ENCODE measurements at regions not wholly inside any gene's neighbourhood (a gene's known extent, or its start where the extent isn't known, plus 50 kb on each side); places are given as distances from the start of the nearest gene placed in this dataset.

GRCh38 chr2:220000586-220000985 is 373.2 kb downstream of the SLC4A3 start:
- Histone ChIP-seq H3K27ac (ENCODE audit: low read depth in 1 of 2, low read length in 2 of 2) (no peak overlapping the region), H3K4me1 (ENCODE audit: insufficient read depth, low read length) (no peaks in the 10 kb centered on the region), H3K27me3 (ENCODE audit: control insufficient read depth in 1 of 2, insufficient read depth in 2 of 2, low read length in 2 of 2) (peaks cover 2 to 3% of the 10 kb centered on the region in 2 experiments), H3K4me3 (ENCODE audit: low read length) (no peak overlapping the region), H3K36me3 (ENCODE audit: insufficient read depth, low read length) (no peaks in the 10 kb centered on the region), H3K9me3 (ENCODE audit: control insufficient read depth in 1 of 2, insufficient read depth in 1 of 2, low read length in 2 of 2) (peaks cover 0 to 6% of the 10 kb centered on the region in 2 experiments)
- ChIA-PET POLR2A (no interaction called here), CTCF (no interaction called here)
- Mint-ChIP-seq H3K27ac (no peak overlapping the region), H3K4me1 (ENCODE audit: low read depth) (no peaks in the 10 kb centered on the region), H3K36me3 (ENCODE audit: low read depth) (no peaks in the 10 kb centered on the region), H3K4me3 (no peak overlapping the region), H3K9me3 (no peaks in the 10 kb centered on the region), H3K27me3 (peaks cover 15% of the 10 kb centered on the region)
- DNase-seq (no peak), ATAC-seq (ENCODE audit: poor library complexity) (no peak)
- TF ChIP-seq CTCF (IDR thresholded peaks at IDR 0.05): no peak
- intact Hi-C loops (cut with DNase I, micrococcal nuclease): no loop called here

- TF ChIP-seq CTCF (IDR thresholded peaks at IDR 0.05): no peak
- intact Hi-C loops (cut with DNase I, micrococcal nuclease): no loop called here
These were observed 374.3 kb downstream of the SLC4A3 start for GRCh38 chr2:220001751-220002150.

GRCh38 chr2:220002251-220002650 is 374.8 kb downstream of the SLC4A3 start:
- intact Hi-C loops (cut with DNase I, micrococcal nuclease): no loop called here
- CTCF ChIA-PET: no interaction called here
- TF ChIP-seq CTCF (IDR thresholded peaks at IDR 0.05): no peak

More at GRCh38 chr2:220001751-220002150, 374.3 kb downstream of the SLC4A3 start:
- peaks cover 6% of the 10 kb centered on the region for H3K27me3 Mint-ChIP-seq
- CTCF ChIA-PET: no interaction called here
- Histone ChIP-seq H3K4me1 (ENCODE audit: insufficient read depth, low read length) (no peaks in the 10 kb centered on the region), H3K27ac (ENCODE audit: low read depth in 1 of 2, low read length in 2 of 2) (no peak overlapping the region), H3K4me3 (ENCODE audit: low read length) (no peak overlapping the region), H3K9me3 (ENCODE audit: control insufficient read depth in 1 of 2, insufficient read depth in 1 of 2, low read length in 2 of 2) (peaks cover 0 to 6% of the 10 kb centered on the region in 2 experiments), H3K36me3 (ENCODE audit: insufficient read depth, low read length) (no peaks in the 10 kb centered on the region), H3K27me3 (ENCODE audit: control insufficient read depth in 1 of 2, insufficient read depth in 2 of 2, low read length in 2 of 2) (peaks cover 0 to 3% of the 10 kb centered on the region in 2 experiments)
- no peak for ATAC-seq (ENCODE audit: poor library complexity)
- H3K27ac Mint-ChIP-seq: no peak overlapping the region
- no peak overlapping the region for H3K4me3 Mint-ChIP-seq
- H3K4me1 Mint-ChIP-seq (ENCODE audit: low read depth): no peaks in the 10 kb centered on the region
- no peak for DNase-seq
- H3K9me3 Mint-ChIP-seq: no peaks in the 10 kb centered on the region
- no peaks in the 10 kb centered on the region for H3K36me3 Mint-ChIP-seq (ENCODE audit: low read depth)
- POLR2A ChIA-PET: no interaction called here

More at GRCh38 chr2:220002251-220002650, 374.8 kb downstream of the SLC4A3 start:
- peaks cover 3% of the 10 kb centered on the region for H3K9me3 Mint-ChIP-seq
- Histone ChIP-seq H3K27me3 (ENCODE audit: control insufficient read depth in 1 of 2, insufficient read depth in 2 of 2, low read length in 2 of 2) (peaks cover 0 to 3% of the 10 kb centered on the region in 2 experiments), H3K27ac (ENCODE audit: low read depth in 1 of 2, low read length in 2 of 2) (no peak overlapping the region), H3K4me3 (ENCODE audit: low read length) (no peak overlapping the region), H3K36me3 (ENCODE audit: insufficient read depth, low read length) (no peaks in the 10 kb centered on the region), H3K4me1 (ENCODE audit: insufficient read depth, low read length) (no peaks in the 10 kb centered on the region), H3K9me3 (ENCODE audit: control insufficient read depth in 1 of 2, insufficient read depth in 1 of 2, low read length in 2 of 2) (peaks cover 0 to 5% of the 10 kb centered on the region in 2 experiments)
- peaks cover 5% of the 10 kb centered on the region for H3K27me3 Mint-ChIP-seq
- no peak overlapping the region for H3K4me3 Mint-ChIP-seq
- H3K27ac Mint-ChIP-seq: no peak overlapping the region
- DNase-seq (no peak), ATAC-seq (ENCODE audit: poor library complexity) (no peak)
- no peaks in the 10 kb centered on the region for H3K4me1 Mint-ChIP-seq (ENCODE audit: low read depth)
- no peaks in the 10 kb centered on the region for H3K36me3 Mint-ChIP-seq (ENCODE audit: low read depth)
- POLR2A ChIA-PET: no interaction called here
